ENCODE measurements at regions not wholly inside any gene's neighbourhood (a gene's known extent, or its start where the extent isn't known, plus 50 kb on each side); places are given as distances from the start of the nearest gene placed in this dataset.

- no peaks in the 10 kb centered on the region for H3K4me1 ChIP-seq (ENCODE audit: control insufficient read depth, low read depth, low read length)
- no peak overlapping the region for H3K4me3 ChIP-seq (ENCODE audit: low read length)
- no peak overlapping the region for H3K9ac ChIP-seq (ENCODE audit: low read length)
- no peaks in the 10 kb centered on the region for H3K36me3 ChIP-seq (ENCODE audit: control insufficient read depth, low read depth, low read length)
- no peaks in the 10 kb centered on the region for H3K27me3 ChIP-seq (ENCODE audit: control insufficient read depth, insufficient read depth, low read length)
- H3K27ac ChIP-seq (ENCODE audit: low read length) = no peak overlapping the region
- no peaks in the 10 kb centered on the region for H3K9me3 ChIP-seq (ENCODE audit: control insufficient read depth, low read depth, low read length)
Measured at GRCh38 chr2:195505701-195506100, 151.3 kb upstream of the SLC39A10 start.

- Histone ChIP-seq H3K9ac (ENCODE audit: low read length) (no peak overlapping the region), H3K36me3 (ENCODE audit: control insufficient read depth, low read depth, low read length) (no peaks in the 10 kb centered on the region), H3K27ac (ENCODE audit: low read length) (no peak overlapping the region)
Measured at GRCh38 chr2:195503208-195503607, 153.8 kb upstream of the SLC39A10 start.

GRCh38 chr2:195501746-195502145 is 155.3 kb upstream of the SLC39A10 start:
- Histone ChIP-seq H3K27ac (ENCODE audit: low read length) (no peak overlapping the region), H3K4me3 (ENCODE audit: low read length) (no peak overlapping the region), H3K9me3 (ENCODE audit: control insufficient read depth, low read depth, low read length) (no peaks in the 10 kb centered on the region), H3K4me1 (ENCODE audit: control insufficient read depth, low read depth, low read length) (no peaks in the 10 kb centered on the region), H3K9ac (ENCODE audit: low read length) (no peak overlapping the region), H3K36me3 (ENCODE audit: control insufficient read depth, low read depth, low read length) (no peaks in the 10 kb centered on the region), H3K27me3 (ENCODE audit: control insufficient read depth, insufficient read depth, low read length) (no peaks in the 10 kb centered on the region)

More at GRCh38 chr2:195503208-195503607, 153.8 kb upstream of the SLC39A10 start:
- H3K4me3 ChIP-seq (ENCODE audit: low read length) = no peak overlapping the region
- H3K4me1 ChIP-seq (ENCODE audit: control insufficient read depth, low read depth, low read length) = no peaks in the 10 kb centered on the region
- no peaks in the 10 kb centered on the region for H3K9me3 ChIP-seq (ENCODE audit: control insufficient read depth, low read depth, low read length)
- no peaks in the 10 kb centered on the region for H3K27me3 ChIP-seq (ENCODE audit: control insufficient read depth, insufficient read depth, low read length)

- Histone ChIP-seq H3K4me3 (ENCODE audit: low read length) (no peak overlapping the region), H3K36me3 (ENCODE audit: control insufficient read depth, low read depth, low read length) (no peaks in the 10 kb centered on the region), H3K9me3 (ENCODE audit: control insufficient read depth, low read depth, low read length) (no peaks in the 10 kb centered on the region), H3K27me3 (ENCODE audit: control insufficient read depth, insufficient read depth, low read length) (no peaks in the 10 kb centered on the region), H3K27ac (ENCODE audit: low read length) (no peak overlapping the region), H3K9ac (ENCODE audit: low read length) (no peak overlapping the region), H3K4me1 (ENCODE audit: control insufficient read depth, low read depth, low read length) (no peaks in the 10 kb centered on the region)
Measured at GRCh38 chr2:195500879-195501278, 156.1 kb upstream of the SLC39A10 start.

GRCh38 chr2:195498839-195499490 is 158.1 kb upstream of the SLC39A10 start:
- H3K27me3 ChIP-seq (ENCODE audit: control insufficient read depth, insufficient read depth, low read length) = no peaks in the 10 kb centered on the region
- H3K9me3 ChIP-seq (ENCODE audit: control insufficient read depth, low read depth, low read length) = no peaks in the 10 kb centered on the region
- H3K9ac ChIP-seq (ENCODE audit: low read length) = no peak overlapping the region
- H3K4me1 ChIP-seq (ENCODE audit: control insufficient read depth, low read depth, low read length) = no peaks in the 10 kb centered on the region
- no peak overlapping the region for H3K27ac ChIP-seq (ENCODE audit: low read length)
- no peak overlapping the region for H3K4me3 ChIP-seq (ENCODE audit: low read length)
- H3K36me3 ChIP-seq (ENCODE audit: control insufficient read depth, low read depth, low read length) = no peaks in the 10 kb centered on the region

GRCh38 chr2:195498176-195498575 is 158.8 kb upstream of the SLC39A10 start:
- Histone ChIP-seq H3K9me3 (ENCODE audit: control insufficient read depth, low read depth, low read length) (no peaks in the 10 kb centered on the region), H3K9ac (ENCODE audit: low read length) (no peak overlapping the region), H3K36me3 (ENCODE audit: control insufficient read depth, low read depth, low read length) (no peaks in the 10 kb centered on the region), H3K4me3 (ENCODE audit: low read length) (no peak overlapping the region), H3K27ac (ENCODE audit: low read length) (no peak overlapping the region), H3K4me1 (ENCODE audit: control insufficient read depth, low read depth, low read length) (no peaks in the 10 kb centered on the region), H3K27me3 (ENCODE audit: control insufficient read depth, insufficient read depth, low read length) (no peaks in the 10 kb centered on the region)

- Histone ChIP-seq H3K9me3 (ENCODE audit: control insufficient read depth, low read depth, low read length) (no peaks in the 10 kb centered on the region), H3K36me3 (ENCODE audit: control insufficient read depth, low read depth, low read length) (no peaks in the 10 kb centered on the region), H3K27me3 (ENCODE audit: control insufficient read depth, insufficient read depth, low read length) (no peaks in the 10 kb centered on the region), H3K9ac (ENCODE audit: low read length) (no peak overlapping the region), H3K4me1 (ENCODE audit: control insufficient read depth, low read depth, low read length) (no peaks in the 10 kb centered on the region), H3K4me3 (ENCODE audit: low read length) (no peak overlapping the region), H3K27ac (ENCODE audit: low read length) (no peak overlapping the region)
Measured at GRCh38 chr2:195496991-195497390, 160.0 kb upstream of the SLC39A10 start.

GRCh38 chr2:195495966-195496365 is 161.1 kb upstream of the SLC39A10 start:
- H3K9me3 ChIP-seq (ENCODE audit: control insufficient read depth, low read depth, low read length) = no peaks in the 10 kb centered on the region
- H3K27me3 ChIP-seq (ENCODE audit: control insufficient read depth, insufficient read depth, low read length) = no peaks in the 10 kb centered on the region
- H3K36me3 ChIP-seq (ENCODE audit: control insufficient read depth, low read depth, low read length) = no peaks in the 10 kb centered on the region
- no peak overlapping the region for H3K4me3 ChIP-seq (ENCODE audit: low read length)
- H3K4me1 ChIP-seq (ENCODE audit: control insufficient read depth, low read depth, low read length) = no peaks in the 10 kb centered on the region
- H3K9ac ChIP-seq (ENCODE audit: low read length) = no peak overlapping the region
- no peak overlapping the region for H3K27ac ChIP-seq (ENCODE audit: low read length)

GRCh38 chr2:195495351-195495750 is 161.7 kb upstream of the SLC39A10 start:
- H3K4me3 ChIP-seq (ENCODE audit: low read length) = no peak overlapping the region
- no peaks in the 10 kb centered on the region for H3K27me3 ChIP-seq (ENCODE audit: control insufficient read depth, insufficient read depth, low read length)
- H3K27ac ChIP-seq (ENCODE audit: low read length) = no peak overlapping the region

GRCh38 chr2:195494451-195494850 is 162.6 kb upstream of the SLC39A10 start:
- no peak overlapping the region for H3K9ac ChIP-seq (ENCODE audit: low read length)
- H3K27me3 ChIP-seq (ENCODE audit: control insufficient read depth, insufficient read depth, low read length) = no peaks in the 10 kb centered on the region
- no peaks in the 10 kb centered on the region for H3K36me3 ChIP-seq (ENCODE audit: control insufficient read depth, low read depth, low read length)
- no peak overlapping the region for H3K27ac ChIP-seq (ENCODE audit: low read length)
- H3K4me1 ChIP-seq (ENCODE audit: control insufficient read depth, low read depth, low read length) = no peaks in the 10 kb centered on the region
- no peaks in the 10 kb centered on the region for H3K9me3 ChIP-seq (ENCODE audit: control insufficient read depth, low read depth, low read length)
- no peak overlapping the region for H3K4me3 ChIP-seq (ENCODE audit: low read length)

More at GRCh38 chr2:195495351-195495750, 161.7 kb upstream of the SLC39A10 start:
- Histone ChIP-seq H3K36me3 (ENCODE audit: control insufficient read depth, low read depth, low read length) (no peaks in the 10 kb centered on the region), H3K4me1 (ENCODE audit: control insufficient read depth, low read depth, low read length) (no peaks in the 10 kb centered on the region), H3K9me3 (ENCODE audit: control insufficient read depth, low read depth, low read length) (no peaks in the 10 kb centered on the region), H3K9ac (ENCODE audit: low read length) (no peak overlapping the region)

- H3K9me3 ChIP-seq (ENCODE audit: control insufficient read depth, low read depth, low read length) = no peaks in the 10 kb centered on the region
- no peaks in the 10 kb centered on the region for H3K27me3 ChIP-seq (ENCODE audit: control insufficient read depth, insufficient read depth, low read length)
- H3K4me1 ChIP-seq (ENCODE audit: control insufficient read depth, low read depth, low read length) = no peaks in the 10 kb centered on the region
- H3K36me3 ChIP-seq (ENCODE audit: control insufficient read depth, low read depth, low read length) = no peaks in the 10 kb centered on the region
- H3K9ac ChIP-seq (ENCODE audit: low read length) = no peak overlapping the region
- H3K27ac ChIP-seq (ENCODE audit: low read length) = no peak overlapping the region
- no peak overlapping the region for H3K4me3 ChIP-seq (ENCODE audit: low read length)
Measured at GRCh38 chr2:195493416-195493815, 163.6 kb upstream of the SLC39A10 start.

- H3K4me1 ChIP-seq (ENCODE audit: control insufficient read depth, low read depth, low read length) = peaks cover 6% of the 10 kb centered on the region
- no peak overlapping the region for H3K4me3 ChIP-seq (ENCODE audit: low read length)
- no peaks in the 10 kb centered on the region for H3K27me3 ChIP-seq (ENCODE audit: control insufficient read depth, insufficient read depth, low read length)
- H3K9ac ChIP-seq (ENCODE audit: low read length) = no peak overlapping the region
- no peaks in the 10 kb centered on the region for H3K9me3 ChIP-seq (ENCODE audit: control insufficient read depth, low read depth, low read length)
- H3K36me3 ChIP-seq (ENCODE audit: control insufficient read depth, low read depth, low read length) = no peaks in the 10 kb centered on the region
- no peak overlapping the region for H3K27ac ChIP-seq (ENCODE audit: low read length)
Measured at GRCh38 chr2:195490319-195490718, 166.7 kb upstream of the SLC39A10 start.
